DOHH2 (cell line): ENCODE measurements at regions not wholly inside any gene's neighbourhood (a gene's known extent, or its start where the extent isn't known, plus 50 kb on each side); places are given as distances from the start of the nearest gene placed in this dataset.

ENCODE experiments used
- CTCF ChIP-seq: fragments of 200-600 bp; sonication (generic); IDR thresholded peaks from one replicate; pipeline ENCODE4 v1.5.1; 2014; ENCODE audit warnings: antibody characterized with exemption, mild to moderate bottlenecking, low read depth, low read length; ENCODE audit not compliant: poor library complexity, severe bottlenecking
- EZH2phosphoT487 ChIP-seq: fragments of 200-600 bp; sonication (generic); IDR thresholded peaks from 2 replicates; pipeline ENCODE4 v1.6.1; 2017; ENCODE audit warnings: borderline replicate concordance, mild to moderate bottlenecking, antibody characterized with exemption, low read length, moderate library complexity, mixed read lengths

GRCh38 chr10:71024490-71024889 lies 136.1 kb upstream of the PCBD1 start:
- TF ChIP-seq CTCF (no peak), EZH2phosphoT487 (no peak)
